Smooth muscle cell (in vitro differentiated cells): ENCODE measurements at regions not wholly inside any gene's neighbourhood (a gene's known extent, or its start where the extent isn't known, plus 50 kb on each side); places are given as distances from the start of the nearest gene placed in this dataset.

ENCODE experiments used
- DNase-seq: peaks from one replicate; lab custom pipeline; 2025; ENCODE audit not compliant: unreplicated experiment; lab: John Stamatoyannopoulos, UW
- H2AFZ ChIP-seq: fragments of 200-600 bp; sonication (generic); 2 replicates; pipeline ENCODE4 v1.6.0; 2016; ENCODE audit warnings: antibody characterized with exemption, low read depth, mild to moderate bottlenecking
- H3F3A ChIP-seq: fragments of 200-600 bp; sonication (generic); 2 replicates; pipeline ENCODE4 v1.6.0; 2017; ENCODE audit warnings: antibody characterized with exemption, low read depth
- H3K27ac ChIP-seq: fragments of 200-600 bp; sonication (generic); 2 replicates; pipeline ENCODE4 v1.5.1; 2016; ENCODE audit warnings: low read depth, mild to moderate bottlenecking
- H3K27me3 ChIP-seq: fragments of 200-600 bp; sonication (generic); 2 replicates; pipeline ENCODE4 v1.6.1; 2016; ENCODE audit warnings: low read depth, mild to moderate bottlenecking
- H3K36me3 ChIP-seq: fragments of 200-600 bp; sonication (generic); 2 replicates; pipeline ENCODE4 v1.5.1; 2016; ENCODE audit warnings: low read depth
- H3K4me1 ChIP-seq: fragments of 200-600 bp; sonication (generic); 2 replicates; pipeline ENCODE4 v1.5.1; 2016; ENCODE audit warnings: low read depth
- H3K4me2 ChIP-seq: fragments of 200-600 bp; sonication (generic); 2 replicates; pipeline ENCODE4 v1.6.0; 2016; ENCODE audit warnings: mild to moderate bottlenecking
- H3K4me3 ChIP-seq: fragments of 200-600 bp; sonication (generic); 2 replicates; pipeline ENCODE4 v1.5.1; 2016; ENCODE audit warnings: mild to moderate bottlenecking
- H3K79me2 ChIP-seq: fragments of 200-600 bp; sonication (generic); 2 replicates; pipeline ENCODE4 v1.6.0; 2016; ENCODE audit warnings: low read depth, mild to moderate bottlenecking
- H3K9ac ChIP-seq: fragments of 200-600 bp; sonication (generic); 2 replicates; pipeline ENCODE4 v1.6.0; 2016; ENCODE audit warnings: low read depth
- H3K9me3 ChIP-seq: fragments of 200-600 bp; sonication (generic); replicated peaks from 2 replicates; pipeline ENCODE4 v1.5.1; 2016; ENCODE audit warnings: low read depth
- H4K20me1 ChIP-seq: fragments of 200-600 bp; sonication (generic); 2 replicates; pipeline ENCODE4 v1.6.0; 2016; ENCODE audit warnings: low read depth
- WGBS: methylation state at CpG from one replicate; pipeline ENCODE4 v1.1.7; 2016; ENCODE audit warnings: low lambda C conversion rate; 5-methylcytosine and 5-hydroxymethylcytosine counted together
- TF ChIP-seq, protein P1 (sequence below): fragments of 200-600 bp; sonication (generic); IDR thresholded peaks from 2 replicates; pipeline ENCODE4 v1.5.1; 2017; ENCODE audit warnings: borderline replicate concordance, mild to moderate bottlenecking, antibody characterized with exemption; ENCODE audit not compliant: insufficient read depth, poor library complexity, severe bottlenecking

GRCh38 chr12:92446083-92446460 lies 256.7 kb upstream of the PLEKHG7 start:
- no peaks in the 10 kb centered on the region for H3F3A ChIP-seq
- peak overlapping the region; percentile 44 for H3K27ac ChIP-seq
- WGBS: 85% methylated on average over 1 of the region's 1 CpG
- H3K4me1 ChIP-seq: no peaks in the 10 kb centered on the region
- H3K4me2 ChIP-seq: no peak overlapping the region
- H4K20me1 ChIP-seq: no peaks in the 10 kb centered on the region
- no peaks in the 10 kb centered on the region for H3K9me3 ChIP-seq
- H3K79me2 ChIP-seq: no peaks in the 10 kb centered on the region
- no peak overlapping the region for H3K4me3 ChIP-seq
- TF ChIP-seq, protein P1, sequence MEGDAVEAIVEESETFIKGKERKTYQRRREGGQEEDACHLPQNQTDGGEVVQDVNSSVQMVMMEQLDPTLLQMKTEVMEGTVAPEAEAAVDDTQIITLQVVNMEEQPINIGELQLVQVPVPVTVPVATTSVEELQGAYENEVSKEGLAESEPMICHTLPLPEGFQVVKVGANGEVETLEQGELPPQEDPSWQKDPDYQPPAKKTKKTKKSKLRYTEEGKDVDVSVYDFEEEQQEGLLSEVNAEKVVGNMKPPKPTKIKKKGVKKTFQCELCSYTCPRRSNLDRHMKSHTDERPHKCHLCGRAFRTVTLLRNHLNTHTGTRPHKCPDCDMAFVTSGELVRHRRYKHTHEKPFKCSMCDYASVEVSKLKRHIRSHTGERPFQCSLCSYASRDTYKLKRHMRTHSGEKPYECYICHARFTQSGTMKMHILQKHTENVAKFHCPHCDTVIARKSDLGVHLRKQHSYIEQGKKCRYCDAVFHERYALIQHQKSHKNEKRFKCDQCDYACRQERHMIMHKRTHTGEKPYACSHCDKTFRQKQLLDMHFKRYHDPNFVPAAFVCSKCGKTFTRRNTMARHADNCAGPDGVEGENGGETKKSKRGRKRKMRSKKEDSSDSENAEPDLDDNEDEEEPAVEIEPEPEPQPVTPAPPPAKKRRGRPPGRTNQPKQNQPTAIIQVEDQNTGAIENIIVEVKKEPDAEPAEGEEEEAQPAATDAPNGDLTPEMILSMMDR: no peak
- H3K9ac ChIP-seq: no peak overlapping the region
- no peaks in the 10 kb centered on the region for H3K36me3 ChIP-seq
- DNase-seq: no peak
- H2AFZ ChIP-seq: no peak overlapping the region
- no peaks in the 10 kb centered on the region for H3K27me3 ChIP-seq

- TF ChIP-seq, protein P1: no peak
- no peak overlapping the region for H3K9ac ChIP-seq
- no peaks in the 10 kb centered on the region for H3F3A ChIP-seq
- H3K4me1 ChIP-seq: no peaks in the 10 kb centered on the region
- H3K36me3 ChIP-seq: no peaks in the 10 kb centered on the region
- peak overlapping the region; percentile 13 for H2AFZ ChIP-seq
- H3K27ac ChIP-seq: peak overlapping the region; percentile 44
- no peaks in the 10 kb centered on the region for H4K20me1 ChIP-seq
- no peak for DNase-seq
- H3K27me3 ChIP-seq: no peaks in the 10 kb centered on the region
- H3K4me3 ChIP-seq: no peak overlapping the region
- H3K9me3 ChIP-seq: no peaks in the 10 kb centered on the region
- no peak overlapping the region for H3K4me2 ChIP-seq
- WGBS: 78% methylated on average over 10 of the region's 10 CpGs
- H3K79me2 ChIP-seq: no peaks in the 10 kb centered on the region
These were observed 257.3 kb upstream of the PLEKHG7 start for GRCh38 chr12:92445253-92446082.

DNA sequence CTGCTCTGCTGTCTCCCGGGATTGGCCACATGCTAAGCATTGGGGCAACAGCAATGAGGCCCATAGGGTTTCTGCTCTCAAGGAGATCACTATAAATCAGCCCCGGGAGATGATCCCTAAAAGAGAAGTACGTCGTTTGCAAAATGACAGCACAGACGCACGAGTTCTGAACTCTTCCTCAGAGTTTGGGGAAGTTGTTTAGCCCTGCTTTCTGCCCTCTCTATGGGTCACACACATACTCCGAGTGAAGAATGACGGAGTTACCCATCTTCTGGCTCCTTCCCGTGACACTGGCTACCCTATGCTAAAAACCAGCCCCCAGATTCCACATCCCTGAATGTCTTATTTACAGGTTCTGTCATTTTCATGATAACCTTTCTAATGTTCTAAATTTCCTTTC lies 258.0 kb upstream of the PLEKHG7 start:
- H3F3A ChIP-seq: no peaks in the 10 kb centered on the region
- 93% methylated on average over 9 of the region's 9 CpGs for WGBS
- TF ChIP-seq, protein P1: no peak

GRCh38 chr12:92442782-92443181 lies 260.0 kb upstream of the PLEKHG7 start:
- Histone ChIP-seq H3K4me3 (no peak overlapping the region), H3K4me2 (no peak overlapping the region), H3F3A (no peaks in the 10 kb centered on the region), H3K36me3 (no peaks in the 10 kb centered on the region), H3K27me3 (no peaks in the 10 kb centered on the region), H3K27ac (no peak overlapping the region), H3K79me2 (no peaks in the 10 kb centered on the region), H2AFZ (no peak overlapping the region), H3K4me1 (no peaks in the 10 kb centered on the region), H4K20me1 (no peaks in the 10 kb centered on the region), H3K9ac (no peak overlapping the region), H3K9me3 (no peaks in the 10 kb centered on the region)
- TF ChIP-seq, protein P1: no peak
- DNase-seq: no peak
- 90% methylated on average over 3 of the region's 3 CpGs for WGBS

More for the DNA sequence above, 258.0 kb upstream of the PLEKHG7 start:
- Histone ChIP-seq H3K27ac (no peak overlapping the region), H3K79me2 (no peaks in the 10 kb centered on the region), H3K4me3 (no peak overlapping the region), H3K4me2 (no peak overlapping the region), H3K4me1 (no peaks in the 10 kb centered on the region), H3K9ac (no peak overlapping the region), H3K27me3 (no peaks in the 10 kb centered on the region), H4K20me1 (no peaks in the 10 kb centered on the region), H3K36me3 (no peaks in the 10 kb centered on the region), H3K9me3 (no peaks in the 10 kb centered on the region), H2AFZ (no peak overlapping the region)
- no peak for DNase-seq
